KMS-11 (cell line): ENCODE measurements at regions not wholly inside any gene's neighbourhood (a gene's known extent, or its start where the extent isn't known, plus 50 kb on each side); places are given as distances from the start of the nearest gene placed in this dataset.

Experiments used
- H2AFZ ChIP-seq: fragments of 200-600 bp; sonication (generic); 2 replicates; pipeline ENCODE4 v1.6.1; 2016; ENCODE audit warnings: antibody characterized with exemption, mixed run types, low read depth
- H3K27ac ChIP-seq: fragments of 200-600 bp; sonication (generic); 2 replicates; pipeline ENCODE4 v1.6.1; 2016; ENCODE audit warnings: mild to moderate bottlenecking, mixed run types
- H3K27me3 ChIP-seq: fragments of 200-600 bp; sonication (generic); 2 replicates; pipeline ENCODE4 v1.6.1; 2017; ENCODE audit warnings: mild to moderate bottlenecking, low read depth, mixed run types, moderate library complexity; ENCODE audit not compliant: insufficient read depth
- H3K36me3 ChIP-seq: fragments of 200-600 bp; sonication (generic); 2 replicates; pipeline ENCODE4 v1.6.1; 2017; ENCODE audit warnings: mild to moderate bottlenecking, mixed run types; ENCODE audit not compliant: insufficient read depth
- H3K4me1 ChIP-seq: fragments of 200-600 bp; sonication (generic); 2 replicates; pipeline ENCODE4 v1.6.1; 2016; ENCODE audit warnings: mild to moderate bottlenecking, low read depth, mixed run types; ENCODE audit not compliant: poor library complexity, severe bottlenecking
- H3K4me2 ChIP-seq: fragments of 200-600 bp; sonication (generic); 2 replicates; pipeline ENCODE4 v1.7.0; 2016; ENCODE audit warnings: mild to moderate bottlenecking, mixed run types
- H3K4me3 ChIP-seq: fragments of 200-600 bp; sonication (generic); IDR thresholded peaks from 2 replicates; pipeline ENCODE4 v1.6.1; 2017; ENCODE audit warnings: low read depth, low read length, mixed read lengths; ENCODE audit not compliant: insufficient read depth
- H3K79me2 ChIP-seq: fragments of 200-600 bp; sonication (generic); 2 replicates; pipeline ENCODE4 v1.6.1; 2016; ENCODE audit warnings: low read depth, mixed run types; ENCODE audit not compliant: insufficient read depth
- H3K9ac ChIP-seq: fragments of 200-600 bp; sonication (generic); 2 replicates; pipeline ENCODE4 v1.6.1; 2016; ENCODE audit warnings: mild to moderate bottlenecking, mixed run types
- H4K20me1 ChIP-seq: fragments of 200-600 bp; sonication (generic); 2 replicates; pipeline ENCODE4 v1.6.1; 2016; ENCODE audit warnings: mild to moderate bottlenecking, mixed run types; ENCODE audit not compliant: insufficient read depth
- TF ChIP-seq, protein P1 (sequence below): fragments of 200-600 bp; sonication (generic); conservative IDR thresholded peaks from 2 replicates; pipeline ENCODE4 v1.6.1; 2017; ENCODE audit warnings: low read depth, mild to moderate bottlenecking, antibody characterized with exemption, low read length, moderate library complexity, mixed read lengths

- H2AFZ ChIP-seq: no peak overlapping the region
- TF ChIP-seq, protein P1, sequence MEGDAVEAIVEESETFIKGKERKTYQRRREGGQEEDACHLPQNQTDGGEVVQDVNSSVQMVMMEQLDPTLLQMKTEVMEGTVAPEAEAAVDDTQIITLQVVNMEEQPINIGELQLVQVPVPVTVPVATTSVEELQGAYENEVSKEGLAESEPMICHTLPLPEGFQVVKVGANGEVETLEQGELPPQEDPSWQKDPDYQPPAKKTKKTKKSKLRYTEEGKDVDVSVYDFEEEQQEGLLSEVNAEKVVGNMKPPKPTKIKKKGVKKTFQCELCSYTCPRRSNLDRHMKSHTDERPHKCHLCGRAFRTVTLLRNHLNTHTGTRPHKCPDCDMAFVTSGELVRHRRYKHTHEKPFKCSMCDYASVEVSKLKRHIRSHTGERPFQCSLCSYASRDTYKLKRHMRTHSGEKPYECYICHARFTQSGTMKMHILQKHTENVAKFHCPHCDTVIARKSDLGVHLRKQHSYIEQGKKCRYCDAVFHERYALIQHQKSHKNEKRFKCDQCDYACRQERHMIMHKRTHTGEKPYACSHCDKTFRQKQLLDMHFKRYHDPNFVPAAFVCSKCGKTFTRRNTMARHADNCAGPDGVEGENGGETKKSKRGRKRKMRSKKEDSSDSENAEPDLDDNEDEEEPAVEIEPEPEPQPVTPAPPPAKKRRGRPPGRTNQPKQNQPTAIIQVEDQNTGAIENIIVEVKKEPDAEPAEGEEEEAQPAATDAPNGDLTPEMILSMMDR: no peak
- H3K4me2 ChIP-seq: no peak overlapping the region
- no peaks in the 10 kb centered on the region for H3K27me3 ChIP-seq
- H3K79me2 ChIP-seq: no peaks in the 10 kb centered on the region
- no peak overlapping the region for H3K27ac ChIP-seq
- H3K4me3 ChIP-seq: no peak overlapping the region
- no peaks in the 10 kb centered on the region for H3K4me1 ChIP-seq
- H4K20me1 ChIP-seq: no peaks in the 10 kb centered on the region
- no peak overlapping the region for H3K9ac ChIP-seq
- H3K36me3 ChIP-seq: no peaks in the 10 kb centered on the region
Measured at GRCh38 chr12:19689226-19689625, 249.9 kb downstream of the AEBP2 start.

DNA sequence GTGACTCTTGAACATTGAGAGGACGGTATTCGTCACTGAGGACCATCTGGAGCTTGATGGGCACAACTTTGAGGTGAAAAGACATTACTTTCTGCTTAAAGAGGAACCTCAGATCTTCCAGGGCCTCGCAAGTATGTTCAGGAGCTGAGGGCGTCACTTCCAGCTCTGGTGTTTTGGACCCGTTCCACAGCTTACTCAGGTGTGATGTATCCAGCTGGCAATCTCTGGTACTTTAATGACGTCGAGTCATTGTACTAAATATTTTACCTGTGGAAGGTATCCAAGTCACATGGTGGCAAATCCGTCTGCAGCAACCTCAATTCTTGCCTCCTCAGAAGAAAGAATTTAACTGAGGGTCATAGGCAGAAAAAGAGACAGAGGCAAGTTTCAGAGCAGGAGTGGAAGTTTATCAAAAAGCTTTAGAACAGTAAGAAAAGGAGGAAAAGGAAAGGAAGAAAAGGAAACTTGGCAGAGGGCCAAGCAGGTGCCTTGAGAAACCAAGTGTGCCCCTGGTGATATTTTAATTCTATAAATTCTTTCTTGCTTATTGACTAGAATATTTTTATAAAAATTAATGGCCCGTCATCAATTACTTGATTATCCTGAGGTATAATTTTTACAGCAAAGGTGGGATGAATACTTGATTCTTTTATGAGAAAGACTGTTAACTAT is 250.6 kb downstream of the AEBP2 start:
- H3K27me3 ChIP-seq: no peaks in the 10 kb centered on the region
- H3K9ac ChIP-seq: no peak overlapping the region
- H2AFZ ChIP-seq: no peak overlapping the region
- H3K27ac ChIP-seq: no peak overlapping the region
- no peak overlapping the region for H3K4me2 ChIP-seq
- no peaks in the 10 kb centered on the region for H4K20me1 ChIP-seq
- H3K36me3 ChIP-seq: no peaks in the 10 kb centered on the region
- no peaks in the 10 kb centered on the region for H3K79me2 ChIP-seq
- no peak overlapping the region for H3K4me3 ChIP-seq
- peaks cover 2% of the 10 kb centered on the region for H3K4me1 ChIP-seq
- TF ChIP-seq, protein P1: no peak

DNA sequence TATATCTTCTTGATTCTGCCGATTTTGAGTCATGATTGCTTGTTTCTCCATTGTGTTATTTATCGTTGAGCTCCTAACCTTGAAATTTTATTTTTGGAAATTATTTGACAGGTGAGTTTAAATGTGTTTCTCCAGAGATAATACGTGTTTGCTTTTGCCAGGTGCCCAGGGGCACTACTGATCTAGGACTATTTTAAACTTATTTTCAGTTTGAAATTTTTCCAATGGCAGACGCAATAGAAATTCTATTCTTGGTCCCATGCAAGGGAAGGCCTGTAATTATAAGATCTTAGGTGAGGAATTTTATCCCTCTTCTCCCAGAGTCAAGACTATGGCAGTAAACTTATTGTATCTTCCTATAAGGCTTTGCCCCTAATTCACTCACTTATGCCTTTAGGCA is 252.8 kb downstream of the AEBP2 start:
- Histone ChIP-seq H3K4me3 (no peak overlapping the region), H3K79me2 (no peaks in the 10 kb centered on the region), H3K36me3 (no peaks in the 10 kb centered on the region), H4K20me1 (no peaks in the 10 kb centered on the region), H3K4me1 (peaks cover 8% of the 10 kb centered on the region), H3K27ac (no peak overlapping the region), H3K9ac (no peak overlapping the region), H3K4me2 (no peak overlapping the region), H3K27me3 (no peaks in the 10 kb centered on the region), H2AFZ (no peak overlapping the region)
- TF ChIP-seq, protein P1: no peak

- H4K20me1 ChIP-seq: no peaks in the 10 kb centered on the region
- TF ChIP-seq, protein P1: no peak
Measured at GRCh38 chr12:19692566-19692965, 253.3 kb downstream of the AEBP2 start.

More at GRCh38 chr12:19692566-19692965, 253.3 kb downstream of the AEBP2 start:
- no peaks in the 10 kb centered on the region for H3K79me2 ChIP-seq
- H3K4me2 ChIP-seq: no peak overlapping the region
- no peak overlapping the region for H3K9ac ChIP-seq
- no peak overlapping the region for H3K27ac ChIP-seq
- H3K4me3 ChIP-seq: no peak overlapping the region
- H2AFZ ChIP-seq: no peak overlapping the region
- peaks cover 8% of the 10 kb centered on the region for H3K4me1 ChIP-seq
- H3K36me3 ChIP-seq: no peaks in the 10 kb centered on the region
- H3K27me3 ChIP-seq: no peaks in the 10 kb centered on the region
